SK-N-SH treated with all-trans-retinoic acid at 6 μM for 48 hours (cell line): ENCODE measurements at regions not wholly inside any gene's neighbourhood (a gene's known extent, or its start where the extent isn't known, plus 50 kb on each side); places are given as distances from the start of the nearest gene placed in this dataset.

Experiments used
- ATAC-seq: fragments of 200-7000 bp; cut with Tn5 transposase; 3 replicates; pipeline ENCODE4 v1.9.1; 2020; ENCODE audit warnings: mild to moderate bottlenecking, moderate library complexity
- ARNTL ChIP-seq: fragments of 450-650 bp; formaldehyde crosslinking; IDR thresholded peaks from 2 replicates; pipeline ENCODE4 v1.5.0; 2020; ENCODE audit warnings: low read depth, mild to moderate bottlenecking, moderate library complexity, borderline replicate concordance
- BACH2 ChIP-seq: fragments of 250-450 bp; sonication (Bioruptor Pico); IDR thresholded peaks from 2 replicates; pipeline ENCODE4 v1.9.0; 2021; ENCODE audit warnings: mild to moderate bottlenecking, borderline replicate concordance
- CSDC2 ChIP-seq: fragments of 250-450 bp; sonication (Bioruptor Pico); IDR thresholded peaks from 2 replicates; pipeline ENCODE4 v1.5.0; 2020; ENCODE audit warnings: mild to moderate bottlenecking, moderate library complexity
- ESRRG ChIP-seq: fragments of 250-450 bp; sonication (Bioruptor Pico); IDR thresholded peaks from 2 replicates; pipeline ENCODE4 v1.6.1; 2021; ENCODE audit warnings: mild to moderate bottlenecking
- GLIS3 ChIP-seq: fragments of 250-450 bp; sonication (Bioruptor Pico); IDR thresholded peaks from 2 replicates; pipeline ENCODE4 v1.5.0; 2020; ENCODE audit warnings: mild to moderate bottlenecking, moderate library complexity
- PPARA ChIP-seq: fragments of 250-450 bp; sonication (Bioruptor Pico); IDR thresholded peaks from 2 replicates; pipeline ENCODE4 v1.5.0; 2020; ENCODE audit warnings: mild to moderate bottlenecking, borderline replicate concordance
- SNAI2 ChIP-seq: fragments of 250-450 bp; sonication (Bioruptor Pico); IDR thresholded peaks from 2 replicates; pipeline ENCODE4 v1.5.0; 2020; ENCODE audit warnings: mild to moderate bottlenecking, moderate library complexity
- TCF4 ChIP-seq: fragments of 250-450 bp; sonication (Bioruptor Pico); IDR thresholded peaks from 2 replicates; pipeline ENCODE4 v1.8.0; 2021; ENCODE audit warnings: mild to moderate bottlenecking, moderate library complexity, borderline replicate concordance
- TOX ChIP-seq: fragments of 250-450 bp; sonication (Bioruptor Pico); IDR thresholded peaks from 2 replicates; pipeline ENCODE4 v1.8.0; 2021; ENCODE audit warnings: mild to moderate bottlenecking, moderate library complexity, borderline replicate concordance
- ZC3H10 ChIP-seq: fragments of 250-450 bp; sonication (Bioruptor Pico); IDR thresholded peaks from 2 replicates; pipeline ENCODE4 v1.5.1; 2021; ENCODE audit warnings: mild to moderate bottlenecking, moderate library complexity
- ZFP3 ChIP-seq: fragments of 250-450 bp; sonication (Bioruptor Pico); IDR thresholded peaks from 2 replicates; pipeline ENCODE4 v1.5.0; 2020; ENCODE audit warnings: mild to moderate bottlenecking, moderate library complexity
- ZFP30 ChIP-seq: fragments of 450-650 bp; formaldehyde crosslinking; IDR thresholded peaks from 2 replicates; pipeline ENCODE4 v1.5.0; 2022; ENCODE audit warnings: mild to moderate bottlenecking, moderate library complexity
- ZNF565 ChIP-seq: fragments of 450-650 bp; formaldehyde crosslinking; conservative IDR thresholded peaks from 2 replicates; pipeline ENCODE4 v1.5.0; 2020; ENCODE audit warnings: low read depth, mild to moderate bottlenecking, moderate library complexity
- ZNF70 ChIP-seq: fragments of 450-650 bp; formaldehyde crosslinking; IDR thresholded peaks from 2 replicates; pipeline ENCODE4 v1.5.0; 2020; ENCODE audit warnings: mild to moderate bottlenecking, moderate library complexity
- ZNF8 ChIP-seq: fragments of 450-650 bp; formaldehyde crosslinking; IDR thresholded peaks from 2 replicates; pipeline ENCODE4 v1.5.0; 2020; ENCODE audit warnings: mild to moderate bottlenecking, moderate library complexity
- TF ChIP-seq, protein P1 (sequence below): fragments of 250-450 bp; sonication (Bioruptor Pico); IDR thresholded peaks from 2 replicates; pipeline ENCODE4 v1.5.0; 2020; ENCODE audit warnings: mild to moderate bottlenecking, moderate library complexity
- TF ChIP-seq, protein P2 (sequence below): fragments of 250-450 bp; sonication (Bioruptor Pico); IDR thresholded peaks from 2 replicates; pipeline ENCODE4 v1.5.1; 2020; ENCODE audit warnings: low read depth, mild to moderate bottlenecking, moderate library complexity
- TF ChIP-seq, protein P3 (sequence below): fragments of 250-450 bp; sonication (Bioruptor Pico); IDR thresholded peaks from 2 replicates; pipeline ENCODE4 v1.8.0; 2020; ENCODE audit warnings: mild to moderate bottlenecking, moderate library complexity, borderline replicate concordance
- TF ChIP-seq, protein P4 (sequence below): fragments of 250-450 bp; sonication (Bioruptor Pico); IDR thresholded peaks from 2 replicates; pipeline ENCODE4 v1.5.1; 2021; ENCODE audit warnings: mild to moderate bottlenecking, moderate library complexity
- TF ChIP-seq, protein P5 (sequence below): fragments of 250-450 bp; sonication (Bioruptor Pico); IDR thresholded peaks from 2 replicates; pipeline ENCODE4 v1.8.0; 2021; ENCODE audit warnings: low read depth, mild to moderate bottlenecking, moderate library complexity, borderline replicate concordance

DNA sequence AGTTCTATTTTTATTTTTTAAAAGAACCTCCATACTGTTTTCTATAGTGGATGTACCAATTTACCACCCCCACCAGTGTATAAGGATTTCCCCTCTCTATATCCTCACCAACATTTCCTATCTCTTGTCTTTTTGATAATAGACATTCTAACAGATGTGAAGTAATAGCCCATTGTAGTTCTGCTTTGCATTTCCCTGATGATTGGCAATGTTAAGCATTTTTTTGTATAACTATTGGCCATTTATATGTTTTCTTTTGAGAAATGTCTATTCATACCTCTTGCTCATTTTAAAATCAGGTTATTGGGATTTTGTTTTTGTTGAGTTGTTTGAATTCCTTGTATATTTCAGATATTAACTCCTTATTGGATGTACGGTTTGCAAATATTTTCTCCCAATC lies 251.1 kb upstream of the HTR2C start:
- no peak for TF ChIP-seq TOX
- no peak for TF ChIP-seq BACH2 (CRISPR knock-in tag)
- TF ChIP-seq ARNTL: no peak
- TF ChIP-seq GLIS3 (CRISPR knock-in tag): no peak
- no peak for TF ChIP-seq ZFP30 (CRISPR knock-in tag)
- no peak for TF ChIP-seq ZNF565 (CRISPR knock-in tag)
- TF ChIP-seq, protein P1, sequence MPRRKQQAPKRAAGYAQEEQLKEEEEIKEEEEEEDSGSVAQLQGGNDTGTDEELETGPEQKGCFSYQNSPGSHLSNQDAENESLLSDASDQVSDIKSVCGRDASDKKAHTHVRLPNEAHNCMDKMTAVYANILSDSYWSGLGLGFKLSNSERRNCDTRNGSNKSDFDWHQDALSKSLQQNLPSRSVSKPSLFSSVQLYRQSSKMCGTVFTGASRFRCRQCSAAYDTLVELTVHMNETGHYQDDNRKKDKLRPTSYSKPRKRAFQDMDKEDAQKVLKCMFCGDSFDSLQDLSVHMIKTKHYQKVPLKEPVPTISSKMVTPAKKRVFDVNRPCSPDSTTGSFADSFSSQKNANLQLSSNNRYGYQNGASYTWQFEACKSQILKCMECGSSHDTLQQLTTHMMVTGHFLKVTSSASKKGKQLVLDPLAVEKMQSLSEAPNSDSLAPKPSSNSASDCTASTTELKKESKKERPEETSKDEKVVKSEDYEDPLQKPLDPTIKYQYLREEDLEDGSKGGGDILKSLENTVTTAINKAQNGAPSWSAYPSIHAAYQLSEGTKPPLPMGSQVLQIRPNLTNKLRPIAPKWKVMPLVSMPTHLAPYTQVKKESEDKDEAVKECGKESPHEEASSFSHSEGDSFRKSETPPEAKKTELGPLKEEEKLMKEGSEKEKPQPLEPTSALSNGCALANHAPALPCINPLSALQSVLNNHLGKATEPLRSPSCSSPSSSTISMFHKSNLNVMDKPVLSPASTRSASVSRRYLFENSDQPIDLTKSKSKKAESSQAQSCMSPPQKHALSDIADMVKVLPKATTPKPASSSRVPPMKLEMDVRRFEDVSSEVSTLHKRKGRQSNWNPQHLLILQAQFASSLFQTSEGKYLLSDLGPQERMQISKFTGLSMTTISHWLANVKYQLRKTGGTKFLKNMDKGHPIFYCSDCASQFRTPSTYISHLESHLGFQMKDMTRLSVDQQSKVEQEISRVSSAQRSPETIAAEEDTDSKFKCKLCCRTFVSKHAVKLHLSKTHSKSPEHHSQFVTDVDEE (CRISPR knock-in tag): no peak
- no peak for ATAC-seq

DNA sequence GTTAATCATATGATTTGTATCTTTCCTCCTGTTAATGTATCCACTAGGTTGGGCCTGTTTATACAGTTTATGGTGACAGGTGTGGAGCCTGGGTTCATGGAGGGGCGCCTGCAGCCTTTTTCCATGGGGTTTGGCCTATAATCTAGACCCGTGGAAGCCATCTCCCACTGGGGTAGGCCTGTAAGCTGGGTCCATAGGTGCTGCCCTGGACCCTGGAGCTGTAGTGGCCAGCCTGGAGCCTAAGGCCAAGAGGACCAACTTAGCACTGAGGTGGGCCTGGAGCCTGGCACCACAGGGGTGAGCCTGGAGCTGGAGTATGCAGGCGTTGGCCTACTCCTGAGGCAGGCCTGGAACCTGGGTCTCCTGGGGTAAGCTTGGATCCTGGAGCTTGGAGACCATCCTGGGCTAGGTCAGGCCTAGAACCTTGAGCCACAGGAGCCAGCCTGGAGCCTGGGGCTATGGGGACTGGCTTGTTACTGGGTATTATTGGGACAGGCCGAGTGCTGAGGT lies 249.4 kb upstream of the HTR2C start:
- TF ChIP-seq ZFP3 (CRISPR knock-in tag): no peak
- no peak for TF ChIP-seq GLIS3 (CRISPR knock-in tag)
- ATAC-seq: no peak

DNA sequence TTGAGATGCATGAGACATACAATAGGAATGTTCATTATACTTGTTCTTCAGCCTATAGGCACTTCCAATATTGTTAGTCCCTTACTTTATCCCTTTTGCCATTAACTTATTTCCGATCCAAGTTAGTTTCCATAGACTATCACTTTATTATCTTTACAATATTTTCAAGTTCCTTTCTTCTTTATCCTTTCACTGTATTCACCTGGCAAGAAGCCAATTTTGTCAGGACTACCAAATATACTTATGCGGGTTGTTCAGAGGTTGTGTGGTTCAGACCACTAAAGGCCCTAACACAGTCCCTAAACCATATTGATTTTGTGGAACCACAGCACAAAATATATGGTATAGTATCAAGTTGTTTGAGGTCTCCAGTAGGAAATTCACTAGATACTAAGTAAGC lies 245.0 kb upstream of the HTR2C start:
- no peak for ATAC-seq
- TF ChIP-seq ZC3H10: no peak
- TF ChIP-seq SNAI2: no peak
- TF ChIP-seq ESRRG: no peak

DNA sequence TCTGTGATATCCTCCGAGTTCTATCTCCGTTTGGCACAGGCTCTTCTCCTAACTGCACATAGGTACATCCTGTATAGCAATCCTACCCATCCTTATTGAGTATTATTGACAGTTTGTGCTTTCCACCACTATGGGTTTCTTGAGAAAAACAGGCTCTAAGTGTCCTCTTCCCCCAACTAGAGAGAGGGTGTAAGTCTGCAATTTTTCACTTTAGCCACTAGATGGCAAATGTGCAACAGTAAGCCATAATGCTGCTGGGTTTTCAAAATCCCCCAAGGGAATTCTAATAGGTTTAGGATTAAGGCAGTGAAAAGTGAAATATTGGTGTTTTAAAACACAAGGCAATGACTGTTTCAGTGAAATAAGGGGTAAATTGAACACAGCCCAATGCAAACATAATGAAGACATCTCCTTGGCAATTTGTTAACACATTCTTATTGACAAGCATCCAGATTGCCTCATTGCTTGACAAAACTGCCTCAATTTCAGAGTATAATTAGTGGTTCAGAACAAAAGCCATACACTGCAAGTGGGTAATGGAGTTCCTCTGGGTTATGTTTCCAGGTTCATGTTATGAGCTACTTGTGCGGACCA lies 239.0 kb upstream of the HTR2C start:
- peak; percentile 92 for ATAC-seq
- TF ChIP-seq, protein P2, sequence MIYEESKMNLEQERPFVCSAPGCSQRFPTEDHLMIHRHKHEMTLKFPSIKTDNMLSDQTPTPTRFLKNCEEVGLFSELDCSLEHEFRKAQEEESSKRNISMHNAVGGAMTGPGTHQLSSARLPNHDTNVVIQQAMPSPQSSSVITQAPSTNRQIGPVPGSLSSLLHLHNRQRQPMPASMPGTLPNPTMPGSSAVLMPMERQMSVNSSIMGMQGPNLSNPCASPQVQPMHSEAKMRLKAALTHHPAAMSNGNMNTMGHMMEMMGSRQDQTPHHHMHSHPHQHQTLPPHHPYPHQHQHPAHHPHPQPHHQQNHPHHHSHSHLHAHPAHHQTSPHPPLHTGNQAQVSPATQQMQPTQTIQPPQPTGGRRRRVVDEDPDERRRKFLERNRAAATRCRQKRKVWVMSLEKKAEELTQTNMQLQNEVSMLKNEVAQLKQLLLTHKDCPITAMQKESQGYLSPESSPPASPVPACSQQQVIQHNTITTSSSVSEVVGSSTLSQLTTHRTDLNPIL (CRISPR knock-in tag): no peak
- TF ChIP-seq ZNF8 (CRISPR knock-in tag) (no peak), CSDC2 (CRISPR knock-in tag) (no peak), GLIS3 (CRISPR knock-in tag) (no peak), ZFP3 (CRISPR knock-in tag) (no peak), TOX (no peak), ZFP30 (CRISPR knock-in tag) (no peak), ZC3H10 (no peak), ZNF70 (CRISPR knock-in tag) (no peak), SNAI2 (no peak), ZNF565 (CRISPR knock-in tag) (no peak), TCF4 (CRISPR knock-in tag) (no peak), PPARA (CRISPR knock-in tag) (no peak)
- TF ChIP-seq, protein P3, sequence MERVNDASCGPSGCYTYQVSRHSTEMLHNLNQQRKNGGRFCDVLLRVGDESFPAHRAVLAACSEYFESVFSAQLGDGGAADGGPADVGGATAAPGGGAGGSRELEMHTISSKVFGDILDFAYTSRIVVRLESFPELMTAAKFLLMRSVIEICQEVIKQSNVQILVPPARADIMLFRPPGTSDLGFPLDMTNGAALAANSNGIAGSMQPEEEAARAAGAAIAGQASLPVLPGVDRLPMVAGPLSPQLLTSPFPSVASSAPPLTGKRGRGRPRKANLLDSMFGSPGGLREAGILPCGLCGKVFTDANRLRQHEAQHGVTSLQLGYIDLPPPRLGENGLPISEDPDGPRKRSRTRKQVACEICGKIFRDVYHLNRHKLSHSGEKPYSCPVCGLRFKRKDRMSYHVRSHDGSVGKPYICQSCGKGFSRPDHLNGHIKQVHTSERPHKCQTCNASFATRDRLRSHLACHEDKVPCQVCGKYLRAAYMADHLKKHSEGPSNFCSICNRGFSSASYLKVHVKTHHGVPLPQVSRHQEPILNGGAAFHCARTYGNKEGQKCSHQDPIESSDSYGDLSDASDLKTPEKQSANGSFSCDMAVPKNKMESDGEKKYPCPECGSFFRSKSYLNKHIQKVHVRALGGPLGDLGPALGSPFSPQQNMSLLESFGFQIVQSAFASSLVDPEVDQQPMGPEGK (CRISPR knock-in tag): no peak
- TF ChIP-seq, protein P4, sequence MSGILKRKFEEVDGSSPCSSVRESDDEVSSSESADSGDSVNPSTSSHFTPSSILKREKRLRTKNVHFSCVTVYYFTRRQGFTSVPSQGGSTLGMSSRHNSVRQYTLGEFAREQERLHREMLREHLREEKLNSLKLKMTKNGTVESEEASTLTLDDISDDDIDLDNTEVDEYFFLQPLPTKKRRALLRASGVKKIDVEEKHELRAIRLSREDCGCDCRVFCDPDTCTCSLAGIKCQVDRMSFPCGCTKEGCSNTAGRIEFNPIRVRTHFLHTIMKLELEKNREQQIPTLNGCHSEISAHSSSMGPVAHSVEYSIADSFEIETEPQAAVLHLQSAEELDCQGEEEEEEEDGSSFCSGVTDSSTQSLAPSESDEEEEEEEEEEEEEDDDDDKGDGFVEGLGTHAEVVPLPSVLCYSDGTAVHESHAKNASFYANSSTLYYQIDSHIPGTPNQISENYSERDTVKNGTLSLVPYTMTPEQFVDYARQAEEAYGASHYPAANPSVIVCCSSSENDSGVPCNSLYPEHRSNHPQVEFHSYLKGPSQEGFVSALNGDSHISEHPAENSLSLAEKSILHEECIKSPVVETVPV (CRISPR knock-in tag): no peak
- TF ChIP-seq, protein P5, sequence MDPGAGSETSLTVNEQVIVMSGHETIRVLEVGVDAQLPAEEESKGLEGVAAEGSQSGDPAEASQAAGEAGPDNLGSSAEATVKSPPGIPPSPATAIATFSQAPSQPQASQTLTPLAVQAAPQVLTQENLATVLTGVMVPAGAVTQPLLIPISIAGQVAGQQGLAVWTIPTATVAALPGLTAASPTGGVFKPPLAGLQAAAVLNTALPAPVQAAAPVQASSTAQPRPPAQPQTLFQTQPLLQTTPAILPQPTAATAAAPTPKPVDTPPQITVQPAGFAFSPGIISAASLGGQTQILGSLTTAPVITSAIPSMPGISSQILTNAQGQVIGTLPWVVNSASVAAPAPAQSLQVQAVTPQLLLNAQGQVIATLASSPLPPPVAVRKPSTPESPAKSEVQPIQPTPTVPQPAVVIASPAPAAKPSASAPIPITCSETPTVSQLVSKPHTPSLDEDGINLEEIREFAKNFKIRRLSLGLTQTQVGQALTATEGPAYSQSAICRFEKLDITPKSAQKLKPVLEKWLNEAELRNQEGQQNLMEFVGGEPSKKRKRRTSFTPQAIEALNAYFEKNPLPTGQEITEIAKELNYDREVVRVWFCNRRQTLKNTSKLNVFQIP (CRISPR knock-in tag): no peak
